ENCODE measurements at regions not wholly inside any gene's neighbourhood (a gene's known extent, or its start where the extent isn't known, plus 50 kb on each side); places are given as distances from the start of the nearest gene placed in this dataset.

GRCh38 chrX:15973299-15973698 is 118.7 kb upstream of the AP1S2 start:
- H3K9me3 ChIP-seq (ENCODE audit: control insufficient read depth, insufficient read depth, low read length) = no peaks in the 10 kb centered on the region
- no peaks in the 10 kb centered on the region for H3K27me3 ChIP-seq (ENCODE audit: control insufficient read depth, insufficient read depth, low read length)
- H3K4me3 ChIP-seq (ENCODE audit: low read depth, low read length) = no peak overlapping the region
- CTCF ChIA-PET = no interaction called here
- DNase-seq (ENCODE audit: low read depth, low spot score) = no peak
- TF ChIP-seq CTCF (IDR thresholded peaks at IDR 0.05; ENCODE audit: low read depth, low read length) = peak; percentile 17; the same call in 1 of the 2 replicates
- no peak overlapping the region for H3K27ac ChIP-seq (ENCODE audit: low read depth, low read length)
- POLR2A ChIA-PET = no interaction called here

- TF ChIP-seq CTCF (IDR thresholded peaks at IDR 0.05; ENCODE audit: low read depth, low read length) = no peak
- CTCF ChIA-PET = interaction anchor here (0.6 to 1.7 kb wide), 3 partner anchors 11 to 210 kb away, joined by 3 to 5 read pairs (median 4); no protein-coding TSS in a partner anchor
- H3K27ac ChIP-seq (ENCODE audit: low read depth, low read length) = no peak overlapping the region
- no peaks in the 10 kb centered on the region for H3K9me3 ChIP-seq (ENCODE audit: control insufficient read depth, insufficient read depth, low read length)
- POLR2A ChIA-PET = no interaction called here
- no peaks in the 10 kb centered on the region for H3K27me3 ChIP-seq (ENCODE audit: control insufficient read depth, insufficient read depth, low read length)
- DNase-seq (ENCODE audit: low read depth, low spot score) = no peak
- no peak overlapping the region for H3K4me3 ChIP-seq (ENCODE audit: low read depth, low read length)
These were observed 117.1 kb upstream of the AP1S2 start for GRCh38 chrX:15971696-15972095.

GRCh38 chrX:15963858-15964257 is 109.2 kb upstream of the AP1S2 start:
- Histone ChIP-seq H3K27ac (ENCODE audit: low read depth, low read length) (no peak overlapping the region), H3K9me3 (ENCODE audit: control insufficient read depth, insufficient read depth, low read length) (no peaks in the 10 kb centered on the region), H3K4me3 (ENCODE audit: low read depth, low read length) (no peak overlapping the region), H3K27me3 (ENCODE audit: control insufficient read depth, insufficient read depth, low read length) (no peaks in the 10 kb centered on the region)
- ChIA-PET CTCF (no interaction called here), POLR2A (no interaction called here)
- DNase-seq (ENCODE audit: low read depth, low spot score) = no peak
- no peak for TF ChIP-seq CTCF (IDR thresholded peaks at IDR 0.05; ENCODE audit: low read depth, low read length)

- POLR2A ChIA-PET = no interaction called here
- H3K4me3 ChIP-seq (ENCODE audit: low read depth, low read length) = no peak overlapping the region
- CTCF ChIA-PET = no interaction called here
- H3K27me3 ChIP-seq (ENCODE audit: control insufficient read depth, insufficient read depth, low read length) = no peaks in the 10 kb centered on the region
- H3K9me3 ChIP-seq (ENCODE audit: control insufficient read depth, insufficient read depth, low read length) = no peaks in the 10 kb centered on the region
- no peak overlapping the region for H3K27ac ChIP-seq (ENCODE audit: low read depth, low read length)
- DNase-seq (ENCODE audit: low read depth, low spot score) = no peak
- no peak for TF ChIP-seq CTCF (IDR thresholded peaks at IDR 0.05; ENCODE audit: low read depth, low read length)
These were observed 105.6 kb upstream of the AP1S2 start for GRCh38 chrX:15960237-15960636.

- no peaks in the 10 kb centered on the region for H3K27me3 ChIP-seq (ENCODE audit: control insufficient read depth, insufficient read depth, low read length)
- H3K27ac ChIP-seq (ENCODE audit: low read depth, low read length) = no peak overlapping the region
- DNase-seq (ENCODE audit: low read depth, low spot score) = no peak
- H3K4me3 ChIP-seq (ENCODE audit: low read depth, low read length) = no peak overlapping the region
- ChIA-PET CTCF (no interaction called here), POLR2A (no interaction called here)
- no peak for TF ChIP-seq CTCF (IDR thresholded peaks at IDR 0.05; ENCODE audit: low read depth, low read length)
- H3K9me3 ChIP-seq (ENCODE audit: control insufficient read depth, insufficient read depth, low read length) = no peaks in the 10 kb centered on the region
These were observed 102.1 kb upstream of the AP1S2 start for GRCh38 chrX:15956681-15957080.

Data from AG04450 (cell line).